ENCODE measurements at regions not wholly inside any gene's neighbourhood (a gene's known extent, or its start where the extent isn't known, plus 50 kb on each side); places are given as distances from the start of the nearest gene placed in this dataset.

DNA sequence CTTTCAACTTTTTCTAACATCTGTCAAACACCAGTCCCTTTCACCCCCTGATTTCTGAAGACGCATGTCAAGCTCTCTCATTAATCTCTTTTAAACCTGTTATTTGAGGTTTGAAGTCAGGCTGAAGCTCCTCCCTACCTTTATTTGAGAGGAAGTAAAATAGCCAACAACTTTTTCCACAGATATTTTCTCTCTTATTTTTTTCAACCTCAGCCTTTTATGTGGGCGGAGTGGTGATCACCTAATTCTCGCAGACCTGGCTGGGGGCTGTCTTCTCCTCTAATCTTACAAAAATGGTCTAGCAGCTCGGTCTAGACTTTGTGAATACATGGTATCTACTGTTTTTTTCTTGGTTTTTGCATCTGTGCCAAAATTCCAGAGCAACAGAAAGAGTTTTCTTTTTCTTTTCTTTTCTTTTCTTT lies 395.7 kb upstream of the ACTBL2 start:
- TF ChIP-seq, protein P1, sequence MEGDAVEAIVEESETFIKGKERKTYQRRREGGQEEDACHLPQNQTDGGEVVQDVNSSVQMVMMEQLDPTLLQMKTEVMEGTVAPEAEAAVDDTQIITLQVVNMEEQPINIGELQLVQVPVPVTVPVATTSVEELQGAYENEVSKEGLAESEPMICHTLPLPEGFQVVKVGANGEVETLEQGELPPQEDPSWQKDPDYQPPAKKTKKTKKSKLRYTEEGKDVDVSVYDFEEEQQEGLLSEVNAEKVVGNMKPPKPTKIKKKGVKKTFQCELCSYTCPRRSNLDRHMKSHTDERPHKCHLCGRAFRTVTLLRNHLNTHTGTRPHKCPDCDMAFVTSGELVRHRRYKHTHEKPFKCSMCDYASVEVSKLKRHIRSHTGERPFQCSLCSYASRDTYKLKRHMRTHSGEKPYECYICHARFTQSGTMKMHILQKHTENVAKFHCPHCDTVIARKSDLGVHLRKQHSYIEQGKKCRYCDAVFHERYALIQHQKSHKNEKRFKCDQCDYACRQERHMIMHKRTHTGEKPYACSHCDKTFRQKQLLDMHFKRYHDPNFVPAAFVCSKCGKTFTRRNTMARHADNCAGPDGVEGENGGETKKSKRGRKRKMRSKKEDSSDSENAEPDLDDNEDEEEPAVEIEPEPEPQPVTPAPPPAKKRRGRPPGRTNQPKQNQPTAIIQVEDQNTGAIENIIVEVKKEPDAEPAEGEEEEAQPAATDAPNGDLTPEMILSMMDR (IDR thresholded peaks at IDR 0.05), result no peak
- TF ChIP-seq TCF7L2 (IDR thresholded peaks at IDR 0.05; ENCODE audit: low read depth, low read length), result no peak

Measured in Panc1 (cell line).